ENCODE measurements at regions not wholly inside any gene's neighbourhood (a gene's known extent, or its start where the extent isn't known, plus 50 kb on each side); places are given as distances from the start of the nearest gene placed in this dataset.

- Histone ChIP-seq H3K4me2 (ENCODE audit: low read length) (no peak overlapping the region), H2AFZ (ENCODE audit: low read depth, low read length) (no peak overlapping the region)
Observed at GRCh38 chr20:48287552-48288170, 502.4 kb upstream of the SULF2 start.

GRCh38 chr20:48287021-48287494 is 501.8 kb upstream of the SULF2 start:
- Histone ChIP-seq H4K20me1 (ENCODE audit: insufficient read depth, low read length) (no peaks in the 10 kb centered on the region), H3K4me2 (ENCODE audit: low read length) (no peak overlapping the region), H3K79me2 (ENCODE audit: low read length) (no peaks in the 10 kb centered on the region), H3K4me1 (ENCODE audit: low read length) (no peaks in the 10 kb centered on the region), H3K9ac (ENCODE audit: low read length) (no peak overlapping the region), H2AFZ (ENCODE audit: low read depth, low read length) (no peak overlapping the region), H3K36me3 (replicated peaks; ENCODE audit: low read depth, low read length) (no peaks in the 10 kb centered on the region), H3K27me3 (ENCODE audit: low read depth, low read length) (peaks cover 39% of the 10 kb centered on the region), H3K4me3 (ENCODE audit: low read length) (no peak overlapping the region), H3K27ac (ENCODE audit: low read length) (no peak overlapping the region), H3K9me3 (ENCODE audit: insufficient read depth, low read length) (no peaks in the 10 kb centered on the region)
- TF ChIP-seq CTCF (IDR thresholded peaks at IDR 0.05; ENCODE audit: low read depth, low read length) (no peak), EZH2phosphoT487 (IDR thresholded peaks at IDR 0.05; ENCODE audit: low read depth) (no peak)

More at GRCh38 chr20:48287552-48288170, 502.4 kb upstream of the SULF2 start:
- Histone ChIP-seq H3K9ac (ENCODE audit: low read length) (no peak overlapping the region), H4K20me1 (ENCODE audit: insufficient read depth, low read length) (no peaks in the 10 kb centered on the region), H3K9me3 (ENCODE audit: insufficient read depth, low read length) (no peaks in the 10 kb centered on the region), H3K4me1 (ENCODE audit: low read length) (no peaks in the 10 kb centered on the region), H3K27me3 (ENCODE audit: low read depth, low read length) (peaks cover 45% of the 10 kb centered on the region), H3K79me2 (ENCODE audit: low read length) (no peaks in the 10 kb centered on the region), H3K36me3 (replicated peaks; ENCODE audit: low read depth, low read length) (no peaks in the 10 kb centered on the region), H3K4me3 (ENCODE audit: low read length) (no peak overlapping the region), H3K27ac (ENCODE audit: low read length) (no peak overlapping the region)
- no peak for TF ChIP-seq EZH2phosphoT487 (IDR thresholded peaks at IDR 0.05; ENCODE audit: low read depth)
- TF ChIP-seq CTCF (IDR thresholded peaks at IDR 0.05; ENCODE audit: low read depth, low read length), result no peak

- H3K4me1 ChIP-seq (ENCODE audit: low read length), result no peaks in the 10 kb centered on the region
- H3K27me3 ChIP-seq (ENCODE audit: low read depth, low read length), result peaks cover 36% of the 10 kb centered on the region
- H3K9ac ChIP-seq (ENCODE audit: low read length), result no peak overlapping the region
- H4K20me1 ChIP-seq (ENCODE audit: insufficient read depth, low read length), result no peaks in the 10 kb centered on the region
- H3K79me2 ChIP-seq (ENCODE audit: low read length), result no peaks in the 10 kb centered on the region
- H3K36me3 ChIP-seq (replicated peaks; ENCODE audit: low read depth, low read length), result no peaks in the 10 kb centered on the region
- H3K27ac ChIP-seq (ENCODE audit: low read length), result no peak overlapping the region
- no peaks in the 10 kb centered on the region for H3K9me3 ChIP-seq (ENCODE audit: insufficient read depth, low read length)
- no peak overlapping the region for H3K4me2 ChIP-seq (ENCODE audit: low read length)
- no peak overlapping the region for H2AFZ ChIP-seq (ENCODE audit: low read depth, low read length)
- TF ChIP-seq EZH2phosphoT487 (IDR thresholded peaks at IDR 0.05; ENCODE audit: low read depth) (no peak), CTCF (IDR thresholded peaks at IDR 0.05; ENCODE audit: low read depth, low read length) (no peak)
- no peak overlapping the region for H3K4me3 ChIP-seq (ENCODE audit: low read length)
Observed at GRCh38 chr20:48286601-48287000, 501.3 kb upstream of the SULF2 start.

- no peak for TF ChIP-seq CTCF (IDR thresholded peaks at IDR 0.05; ENCODE audit: low read depth, low read length)
- no peak for TF ChIP-seq EZH2phosphoT487 (IDR thresholded peaks at IDR 0.05; ENCODE audit: low read depth)
- no peak overlapping the region for H3K27ac ChIP-seq (ENCODE audit: low read length)
- no peak overlapping the region for H3K4me2 ChIP-seq (ENCODE audit: low read length)
- H3K4me1 ChIP-seq (ENCODE audit: low read length), result no peaks in the 10 kb centered on the region
- H4K20me1 ChIP-seq (ENCODE audit: insufficient read depth, low read length), result no peaks in the 10 kb centered on the region
- H3K36me3 ChIP-seq (replicated peaks; ENCODE audit: low read depth, low read length), result no peaks in the 10 kb centered on the region
- H3K27me3 ChIP-seq (ENCODE audit: low read depth, low read length), result peaks cover 29% of the 10 kb centered on the region
- no peak overlapping the region for H3K9ac ChIP-seq (ENCODE audit: low read length)
- no peak overlapping the region for H2AFZ ChIP-seq (ENCODE audit: low read depth, low read length)
- H3K4me3 ChIP-seq (ENCODE audit: low read length), result no peak overlapping the region
- H3K9me3 ChIP-seq (ENCODE audit: insufficient read depth, low read length), result no peaks in the 10 kb centered on the region
- no peaks in the 10 kb centered on the region for H3K79me2 ChIP-seq (ENCODE audit: low read length)
Observed at GRCh38 chr20:48285656-48286055, 500.4 kb upstream of the SULF2 start.
